Fibroblast of skin of left quadriceps (primary cell): ENCODE measurements at regions not wholly inside any gene's neighbourhood (a gene's known extent, or its start where the extent isn't known, plus 50 kb on each side); places are given as distances from the start of the nearest gene placed in this dataset.

Source experiments
- DNase-seq, 2 experiments: peaks; one replicate each; pipeline ENCODE4 v3.0.0-alpha.2; 2013; ENCODE audit warnings: low read depth in 2 of 2

- DNase-seq: no peak
Observed at GRCh38 chr2:42877936-42878335, 85.6 kb upstream of the HAAO start.

GRCh38 chr2:42877511-42877910 lies 85.1 kb upstream of the HAAO start:
- no peak for DNase-seq

- no peak for DNase-seq
Observed at GRCh38 chr2:42876326-42876751, 84.0 kb upstream of the HAAO start.

GRCh38 chr2:42875880-42876279 lies 83.5 kb upstream of the HAAO start:
- DNase-seq: no peak

- no peak for DNase-seq
Observed at GRCh38 chr2:42874949-42875801, 82.8 kb upstream of the HAAO start.

- DNase-seq: peak; percentile 57 to 61
Observed at GRCh38 chr2:42872721-42873120, 80.3 kb upstream of the HAAO start.

GRCh38 chr2:42871372-42871771 lies 79.0 kb upstream of the HAAO start:
- no peak for DNase-seq

- no peak for DNase-seq
Observed at GRCh38 chr2:42868874-42869273, 76.5 kb upstream of the HAAO start.

GRCh38 chr2:42868096-42868495 lies 75.7 kb upstream of the HAAO start:
- no peak for DNase-seq

GRCh38 chr2:42867093-42868065 lies 75.0 kb upstream of the HAAO start:
- no peak for DNase-seq

GRCh38 chr2:42865884-42866881 lies 73.8 kb upstream of the HAAO start:
- no peak for DNase-seq

- no peak for DNase-seq
Observed at GRCh38 chr2:42864641-42865280, 72.4 kb upstream of the HAAO start.

- no peak for DNase-seq
Observed at GRCh38 chr2:42864222-42864621, 71.8 kb upstream of the HAAO start.

GRCh38 chr2:42863751-42864150 lies 71.4 kb upstream of the HAAO start:
- no peak for DNase-seq

- DNase-seq: no peak
Observed at GRCh38 chr2:42863320-42863719, 70.9 kb upstream of the HAAO start.

GRCh38 chr2:42862669-42863185 lies 70.3 kb upstream of the HAAO start:
- DNase-seq: no peak

- no peak for DNase-seq
Observed at GRCh38 chr2:42861321-42861720, 68.9 kb upstream of the HAAO start.

- no peak for DNase-seq
Observed at GRCh38 chr2:42860319-42861094, 68.1 kb upstream of the HAAO start.

- no peak for DNase-seq
Observed at GRCh38 chr2:42859791-42860190, 67.4 kb upstream of the HAAO start.
